Stimulated activated CD4-positive, alpha-beta T cell treated with anti-CD3 and anti-CD28 coated beads, Interleukin-12 subunit alpha, Interleukin-12 subunit beta, amount 100 ng/mL, for 48 hours (primary cell): ENCODE measurements at regions not wholly inside any gene's neighbourhood (a gene's known extent, or its start where the extent isn't known, plus 50 kb on each side); places are given as distances from the start of the nearest gene placed in this dataset.
"Not testable (repeated sequence)": the region's sequence is repeated elsewhere in the genome, so short reads cannot be mapped to it uniquely, and the experiment has no call there.

Experiments
- DNase-seq, 3 donors: peaks; one replicate each; pipeline ENCODE4 v3.0.0-alpha.2; 2020; ENCODE audit warnings: low read depth in 2 of 3, low spot score in 1 of 3

- no peak for DNase-seq
Observed at GRCh38 chr10:121323443-121323842, 274.8 kb downstream of the FGFR2 start.

DNA sequence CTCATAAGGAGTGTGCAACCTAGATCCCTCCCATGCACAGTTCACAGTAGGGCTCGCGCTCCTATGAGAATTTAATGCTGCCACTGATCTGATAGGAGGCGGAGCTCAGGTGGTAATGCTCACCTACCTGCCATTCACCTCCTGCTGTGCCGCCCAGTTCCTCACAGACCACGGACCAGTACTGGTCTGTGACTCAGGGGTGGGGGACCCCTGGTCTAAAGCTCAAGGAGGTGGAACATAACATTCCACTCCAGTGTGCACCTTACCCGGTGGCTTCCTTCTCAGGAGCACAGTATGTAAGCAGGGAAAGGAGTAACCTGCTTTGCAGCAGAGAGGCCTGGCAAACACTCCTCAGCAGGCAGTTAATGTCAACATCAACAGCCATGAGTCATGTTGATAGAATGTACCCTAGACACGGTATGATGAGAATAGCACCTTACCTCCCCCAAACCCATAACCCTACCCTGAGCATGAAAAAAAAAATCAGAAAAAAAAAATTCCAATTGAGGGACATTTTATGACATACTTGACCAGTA lies 273.5 kb downstream of the FGFR2 start:
- no peak for DNase-seq

GRCh38 chr10:121325490-121326231 lies 272.6 kb downstream of the FGFR2 start:
- DNase-seq = no peak

GRCh38 chr10:121326905-121327304 lies 271.3 kb downstream of the FGFR2 start:
- DNase-seq = no peak

DNA sequence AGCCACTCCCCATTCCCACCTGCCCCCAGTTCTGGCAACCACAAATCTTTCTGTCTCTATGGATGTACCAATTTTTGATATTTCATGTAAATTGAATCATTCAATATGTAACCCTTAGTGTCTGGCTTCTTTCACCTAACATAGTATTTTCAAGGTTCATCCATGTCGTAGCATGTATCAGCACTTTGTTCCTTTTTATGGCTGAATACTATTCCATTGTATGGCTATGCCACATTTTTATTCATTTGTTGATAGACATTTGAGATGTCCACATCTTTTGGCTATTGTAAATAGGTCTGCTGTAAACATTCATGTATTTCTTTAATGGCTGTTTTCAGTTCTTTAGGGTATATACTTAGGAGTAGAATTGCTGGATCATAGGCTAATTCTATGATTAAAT lies 270.5 kb downstream of the FGFR2 start:
- DNase-seq = no peak

DNA sequence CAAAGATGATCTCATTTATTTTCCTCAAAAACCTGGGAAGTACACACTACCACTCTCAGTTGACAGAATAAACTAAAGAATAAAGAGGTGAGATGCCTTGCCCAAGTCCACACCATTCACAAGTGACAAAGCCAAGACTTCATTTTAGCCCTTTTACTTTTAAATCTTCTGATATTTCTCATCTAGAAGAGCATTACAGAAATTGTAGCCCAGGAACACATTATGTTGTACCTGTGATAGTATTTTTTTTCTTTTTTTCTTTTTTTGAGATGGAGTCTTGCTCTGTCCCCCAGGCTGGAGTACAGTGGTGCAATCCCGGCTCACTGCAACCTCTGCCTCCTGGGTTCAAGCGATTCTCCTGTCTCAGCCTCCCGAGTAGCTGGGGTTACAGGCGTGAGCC lies 268.6 kb downstream of the FGFR2 start:
- DNase-seq = not testable (repeated sequence)

GRCh38 chr10:121330563-121330962 lies 267.7 kb downstream of the FGFR2 start:
- DNase-seq = no peak

GRCh38 chr10:121332353-121332752 lies 265.9 kb downstream of the FGFR2 start:
- DNase-seq = no peak

GRCh38 chr10:121332829-121333765 lies 265.1 kb downstream of the FGFR2 start:
- no peak for DNase-seq

GRCh38 chr10:121335386-121335925 lies 262.8 kb downstream of the FGFR2 start:
- no peak for DNase-seq

DNA sequence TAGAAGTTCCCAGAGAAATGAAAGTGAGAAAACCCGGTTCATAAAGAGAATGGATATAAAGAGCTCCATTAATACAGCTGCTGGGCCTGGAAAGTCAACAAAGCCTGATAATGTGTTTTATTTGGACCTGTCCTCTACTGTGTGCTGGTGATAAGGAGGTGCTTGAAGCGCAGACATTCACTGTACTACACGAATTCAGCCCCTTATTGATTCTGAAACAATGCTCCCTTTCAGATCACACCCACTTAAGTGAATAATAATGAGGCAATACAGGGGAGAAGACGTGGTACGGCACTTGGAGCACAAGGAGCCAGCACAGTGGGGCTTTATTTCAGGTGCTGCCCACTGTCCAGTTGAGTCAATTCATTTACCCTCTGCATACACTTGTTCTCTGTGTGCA lies 260.8 kb downstream of the FGFR2 start:
- DNase-seq = no peak

DNA sequence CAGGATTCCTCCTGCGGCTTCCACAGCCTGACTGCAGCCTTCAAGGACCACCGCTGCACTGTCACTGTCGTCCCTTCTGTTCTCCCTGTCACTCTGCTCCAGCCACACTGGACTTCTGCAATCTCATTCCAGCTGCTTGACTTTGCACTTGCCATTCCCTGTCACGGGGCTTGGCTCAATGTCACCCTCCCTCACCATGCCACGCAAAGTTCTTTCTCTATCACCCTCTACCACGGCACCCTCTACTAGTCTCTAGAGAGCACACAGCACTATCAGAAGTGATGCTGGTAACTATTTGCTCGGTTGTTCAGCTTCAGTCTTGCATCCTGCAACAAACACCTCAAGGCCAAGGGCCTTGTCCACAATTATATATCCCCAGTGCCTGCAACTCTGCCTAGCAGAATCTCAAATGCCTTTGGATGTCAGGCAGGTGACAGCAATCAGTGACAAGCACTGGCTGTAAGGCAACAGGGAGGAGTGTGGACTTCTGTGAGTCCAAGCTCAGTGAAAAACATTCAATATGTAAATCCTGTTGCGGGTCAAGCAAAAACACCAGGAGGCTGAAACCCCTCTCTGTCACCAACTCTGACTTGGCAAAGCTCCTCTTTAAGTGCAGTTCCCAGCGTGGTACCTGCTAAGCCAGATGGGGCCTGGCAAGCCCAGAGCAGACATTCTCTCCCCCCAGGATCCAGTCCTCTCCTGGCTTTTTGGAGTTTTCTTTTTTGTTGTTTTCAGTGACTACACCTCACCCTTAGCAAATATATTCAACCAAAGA lies 259.9 kb downstream of the FGFR2 start:
- no peak for DNase-seq

DNA sequence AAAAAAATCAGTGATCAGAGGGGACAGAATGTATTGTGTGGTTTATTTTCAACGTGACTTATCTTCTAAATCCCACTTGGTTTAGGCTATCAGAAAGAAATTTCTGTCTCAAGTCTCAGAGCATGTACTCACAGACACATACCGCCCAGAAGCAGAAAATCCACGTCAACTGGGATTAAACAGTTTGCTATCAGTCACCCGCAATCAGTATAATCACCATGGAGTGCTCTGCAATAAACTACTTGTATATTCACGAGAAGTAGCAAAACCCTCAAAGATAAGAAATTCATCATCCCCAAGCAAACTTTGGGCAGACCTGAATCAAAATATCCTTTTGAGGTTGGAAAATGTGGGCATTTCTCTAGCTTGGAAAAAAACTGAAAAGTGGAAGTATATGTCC lies 259.1 kb downstream of the FGFR2 start:
- no peak for DNase-seq

DNA sequence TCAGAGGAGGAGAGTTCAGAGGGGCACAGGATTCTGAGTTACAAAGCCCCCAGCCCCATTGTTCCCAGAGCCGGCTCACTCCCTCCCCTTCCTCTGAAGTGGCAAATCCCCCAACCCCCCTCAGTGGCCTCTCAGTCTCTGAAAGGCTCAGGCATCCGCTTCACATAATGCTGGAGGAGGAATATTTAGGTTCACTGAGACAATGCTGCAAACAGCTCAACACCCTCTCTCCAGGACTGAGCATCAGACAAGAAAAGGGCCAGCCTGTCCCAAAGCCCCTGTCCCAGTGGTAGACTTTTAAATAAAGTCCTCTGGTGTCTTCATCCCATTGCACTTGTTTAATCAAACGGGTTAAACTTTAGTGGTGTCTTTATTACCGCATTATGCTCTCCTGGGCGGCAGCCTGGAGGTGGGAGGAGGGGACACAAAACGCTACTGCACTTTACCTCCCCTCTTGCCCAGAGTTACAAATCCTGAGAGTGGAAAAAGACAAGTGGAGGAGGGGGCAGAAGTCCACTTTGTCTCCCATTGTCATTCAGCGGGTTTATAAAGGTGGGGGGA lies 257.9 kb downstream of the FGFR2 start:
- no peak for DNase-seq

DNA sequence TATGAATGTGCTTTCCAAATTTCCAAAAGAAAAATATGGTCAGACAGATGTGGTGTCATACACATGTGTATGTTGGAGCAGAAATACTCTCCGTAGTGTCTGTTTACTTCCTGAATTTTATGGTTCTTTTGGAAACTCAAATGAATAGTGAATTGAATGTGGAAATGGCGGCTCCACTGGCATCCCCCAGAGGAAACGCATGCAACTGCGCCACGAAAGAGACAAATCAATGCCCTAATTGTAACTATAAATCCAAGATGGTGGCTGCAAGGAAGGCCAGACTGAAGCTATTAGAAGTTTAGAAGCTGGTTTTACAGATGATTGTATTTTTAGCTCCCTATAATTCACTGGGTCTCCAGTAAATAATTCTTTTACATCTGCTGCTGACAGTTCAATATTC lies 246.7 kb downstream of the FGFR2 start:
- no peak for DNase-seq

DNA sequence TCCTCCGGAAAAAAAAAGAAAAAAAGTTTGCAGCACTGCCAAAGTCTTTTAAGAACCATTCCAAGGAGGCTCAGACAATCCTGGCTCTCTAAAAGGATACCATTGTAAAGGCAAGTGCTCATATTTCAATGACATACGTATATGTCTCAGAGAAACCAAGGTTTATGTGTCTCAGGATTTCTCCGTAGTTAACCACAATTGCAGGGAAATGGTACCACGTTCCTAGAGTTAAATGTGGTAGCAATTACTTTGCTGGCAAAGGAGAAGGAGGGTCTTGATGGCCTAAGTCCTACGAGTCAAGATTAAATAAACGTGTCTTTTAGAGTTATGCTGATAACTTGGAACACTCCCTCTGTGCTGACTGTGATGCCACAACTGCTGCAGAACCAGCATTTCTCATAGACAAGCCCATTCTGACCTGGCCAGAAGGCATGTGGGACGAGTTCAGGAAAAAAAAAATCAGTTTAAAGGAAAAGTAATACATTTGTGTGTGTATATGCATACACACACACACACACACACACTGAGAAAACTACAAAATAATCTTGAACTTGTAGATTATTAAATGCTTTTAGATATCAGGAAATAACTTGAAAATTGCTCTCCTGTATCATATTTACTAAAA lies 245.9 kb downstream of the FGFR2 start:
- no peak for DNase-seq

- no peak for DNase-seq
Observed at GRCh38 chr10:121355161-121355560, 243.1 kb downstream of the FGFR2 start.

DNA sequence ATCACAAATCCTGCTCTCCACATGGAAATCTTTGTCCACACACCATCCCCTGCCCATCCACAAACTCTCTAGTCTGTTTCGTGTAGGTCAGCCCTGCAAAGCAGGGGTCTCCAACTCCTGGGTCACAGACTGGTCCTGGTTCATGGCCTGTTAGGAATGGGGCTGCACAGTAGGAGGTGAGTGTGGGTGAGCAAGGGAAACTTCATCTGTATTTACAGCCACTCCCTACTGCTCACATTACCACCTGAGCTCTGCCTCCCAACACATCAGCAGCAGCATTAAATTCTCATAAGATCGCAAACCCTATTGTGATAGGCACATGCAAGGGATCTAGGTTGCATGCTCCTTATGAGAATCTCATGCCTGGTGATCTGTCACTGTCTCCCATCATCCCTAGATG lies 242.1 kb downstream of the FGFR2 start:
- no peak for DNase-seq

- no peak for DNase-seq
Observed at GRCh38 chr10:121357401-121357800, 240.8 kb downstream of the FGFR2 start.

GRCh38 chr10:121362026-121362425 lies 236.2 kb downstream of the FGFR2 start:
- no peak for DNase-seq
